ENCODE measurements at regions not wholly inside any gene's neighbourhood (a gene's known extent, or its start where the extent isn't known, plus 50 kb on each side); places are given as distances from the start of the nearest gene placed in this dataset.

GRCh38 chr10:108365541-108365940 is 1201.0 kb upstream of the SORCS1 start:
- Histone ChIP-seq H3K36me3 (no peaks in the 10 kb centered on the region), H3K9ac (ENCODE audit: low read depth in 2 of 2, low read length in 2 of 2) (no peak overlapping the region), H3K27ac (no peak overlapping the region), H3K9me3 (no peaks in the 10 kb centered on the region), H3K27me3 (no peaks in the 10 kb centered on the region), H3K4me3 (no peak overlapping the region), H3K4me1 (no peaks in the 10 kb centered on the region)
- no peak for DNase-seq
- intact Hi-C loops (cut with DNase I): no loop called here
- TF ChIP-seq CTCF (IDR thresholded peaks at IDR 0.05): no peak

DNA sequence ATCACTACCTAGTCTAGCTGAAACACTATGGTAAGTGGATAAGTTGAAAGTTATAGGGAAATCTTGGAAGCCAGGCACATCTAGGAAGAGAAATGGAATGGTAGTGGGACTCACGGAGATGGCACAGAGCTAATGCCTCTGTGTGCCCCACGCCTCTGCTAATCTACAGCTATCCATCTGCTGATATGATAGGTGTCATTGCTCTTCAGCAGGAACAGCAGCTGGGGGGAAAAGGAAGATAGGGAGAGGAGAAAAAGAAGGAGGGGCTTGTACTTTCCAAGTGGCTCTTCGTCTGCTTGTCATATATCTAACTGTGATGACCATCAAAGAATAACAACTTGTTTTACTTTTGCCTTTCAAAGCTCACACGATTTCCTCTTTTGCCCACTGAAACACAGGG is 1199.1 kb upstream of the SORCS1 start:
- H3K9ac ChIP-seq (ENCODE audit: low read depth in 2 of 2, low read length in 2 of 2): no peak overlapping the region
- H3K9me3 ChIP-seq: no peaks in the 10 kb centered on the region
- H3K36me3 ChIP-seq: no peaks in the 10 kb centered on the region
- no peaks in the 10 kb centered on the region for H3K27me3 ChIP-seq
- intact Hi-C loops (cut with DNase I): no loop called here
- no peak for DNase-seq
- no peak for TF ChIP-seq CTCF (IDR thresholded peaks at IDR 0.05)
- no peak overlapping the region for H3K27ac ChIP-seq
- no peaks in the 10 kb centered on the region for H3K4me1 ChIP-seq
- H3K4me3 ChIP-seq: no peak overlapping the region

GRCh38 chr10:108362961-108363360 is 1198.5 kb upstream of the SORCS1 start:
- Histone ChIP-seq H3K27ac (no peak overlapping the region), H3K9ac (ENCODE audit: low read depth in 2 of 2, low read length in 2 of 2) (no peak overlapping the region), H3K27me3 (no peaks in the 10 kb centered on the region), H3K4me1 (no peaks in the 10 kb centered on the region), H3K9me3 (no peaks in the 10 kb centered on the region), H3K36me3 (no peaks in the 10 kb centered on the region), H3K4me3 (no peak overlapping the region)
- no peak for DNase-seq
- TF ChIP-seq CTCF (IDR thresholded peaks at IDR 0.05): no peak
- intact Hi-C loops (cut with DNase I): no loop called here

GRCh38 chr10:108362296-108362695 is 1197.8 kb upstream of the SORCS1 start:
- no peak for DNase-seq
- no peak for TF ChIP-seq CTCF (IDR thresholded peaks at IDR 0.05)
- intact Hi-C loops (cut with DNase I): no loop called here
- H3K4me1 ChIP-seq: no peaks in the 10 kb centered on the region
- H3K9me3 ChIP-seq: no peaks in the 10 kb centered on the region
- no peaks in the 10 kb centered on the region for H3K27me3 ChIP-seq
- no peak overlapping the region for H3K4me3 ChIP-seq
- no peaks in the 10 kb centered on the region for H3K36me3 ChIP-seq
- H3K9ac ChIP-seq (ENCODE audit: low read depth in 2 of 2, low read length in 2 of 2): no peak overlapping the region
- no peak overlapping the region for H3K27ac ChIP-seq

DNA sequence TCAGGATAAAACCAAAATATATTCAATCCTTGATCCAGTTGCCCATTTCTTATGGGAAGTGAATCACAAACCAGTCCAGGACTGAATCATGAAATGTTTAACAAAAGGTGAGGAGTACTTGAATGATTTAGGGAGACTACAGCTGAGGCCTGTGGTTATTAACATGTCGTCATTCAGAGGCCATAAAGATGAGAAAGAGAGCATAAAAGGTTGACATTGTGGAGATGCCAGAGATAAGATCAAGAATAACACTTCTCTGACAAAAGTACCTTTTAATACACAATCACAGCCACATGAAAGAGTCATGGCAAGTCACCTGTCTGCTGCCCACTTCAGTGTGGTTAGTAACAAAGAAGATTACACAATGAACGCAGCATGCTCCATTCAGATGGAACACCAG is 1195.7 kb upstream of the SORCS1 start:
- intact Hi-C loops (cut with DNase I): no loop called here

More for the DNA sequence above, 1195.7 kb upstream of the SORCS1 start:
- no peak for DNase-seq
- H3K4me1 ChIP-seq: no peaks in the 10 kb centered on the region
- H3K27me3 ChIP-seq: no peaks in the 10 kb centered on the region
- H3K27ac ChIP-seq: no peak overlapping the region
- no peak overlapping the region for H3K9ac ChIP-seq (ENCODE audit: low read depth in 2 of 2, low read length in 2 of 2)
- H3K4me3 ChIP-seq: no peak overlapping the region
- no peak for TF ChIP-seq CTCF (IDR thresholded peaks at IDR 0.05)
- no peaks in the 10 kb centered on the region for H3K9me3 ChIP-seq
- H3K36me3 ChIP-seq: no peaks in the 10 kb centered on the region

Data from colonic mucosa (tissue), 4 donors.